Fibroblast of skin of left quadriceps (primary cell): ENCODE measurements at regions not wholly inside any gene's neighbourhood (a gene's known extent, or its start where the extent isn't known, plus 50 kb on each side); places are given as distances from the start of the nearest gene placed in this dataset.
"Not testable (repeated sequence)": the region's sequence is repeated elsewhere in the genome, so short reads cannot be mapped to it uniquely, and the experiment has no call there.

Experiments used
- DNase-seq, 2 experiments: peaks; one replicate each; pipeline ENCODE4 v3.0.0-alpha.2; 2013; ENCODE audit warnings: low read depth in 2 of 2

DNA sequence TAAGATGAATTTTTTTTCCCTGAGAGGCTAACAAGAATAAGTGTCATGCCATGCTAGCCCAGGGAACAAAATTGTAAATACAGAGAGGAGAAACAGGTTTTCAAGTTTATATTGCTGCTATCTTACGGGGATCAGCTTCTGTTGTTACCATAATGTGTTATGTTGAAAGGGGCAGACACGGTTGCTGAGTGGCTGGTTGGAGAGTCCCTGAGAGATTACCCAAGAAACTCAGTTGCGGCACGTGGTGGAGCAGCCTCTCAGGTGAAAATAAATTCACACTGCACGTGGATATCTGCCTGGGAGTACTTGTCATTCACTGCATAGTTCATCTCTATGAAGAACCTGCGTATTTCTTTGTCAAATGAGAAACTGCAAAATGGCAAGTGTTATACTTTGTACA is 293.6 kb downstream of the TDRD3 start:
- no peak for DNase-seq

DNA sequence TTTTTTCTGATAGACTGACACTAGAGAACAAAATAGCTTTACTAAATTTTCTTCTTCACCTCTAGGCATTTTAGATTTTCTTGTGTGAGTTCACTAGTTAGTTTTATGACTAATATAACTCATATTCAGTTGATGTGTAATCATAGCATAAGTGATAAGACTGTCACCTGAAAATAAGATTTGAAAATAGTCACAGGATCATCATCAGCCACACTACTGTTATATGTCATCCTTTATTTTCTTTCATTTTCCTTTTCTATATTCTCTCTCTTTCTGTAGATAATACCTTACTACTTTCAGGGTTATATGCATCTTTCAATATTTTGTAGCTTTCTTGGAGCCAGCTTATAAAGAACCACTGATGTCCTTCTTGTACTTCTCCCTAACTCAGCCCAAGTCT is 292.6 kb downstream of the TDRD3 start:
- no peak for DNase-seq

GRCh38 chr13:60689076-60689475 is 292.1 kb downstream of the TDRD3 start:
- DNase-seq, result no peak

DNA sequence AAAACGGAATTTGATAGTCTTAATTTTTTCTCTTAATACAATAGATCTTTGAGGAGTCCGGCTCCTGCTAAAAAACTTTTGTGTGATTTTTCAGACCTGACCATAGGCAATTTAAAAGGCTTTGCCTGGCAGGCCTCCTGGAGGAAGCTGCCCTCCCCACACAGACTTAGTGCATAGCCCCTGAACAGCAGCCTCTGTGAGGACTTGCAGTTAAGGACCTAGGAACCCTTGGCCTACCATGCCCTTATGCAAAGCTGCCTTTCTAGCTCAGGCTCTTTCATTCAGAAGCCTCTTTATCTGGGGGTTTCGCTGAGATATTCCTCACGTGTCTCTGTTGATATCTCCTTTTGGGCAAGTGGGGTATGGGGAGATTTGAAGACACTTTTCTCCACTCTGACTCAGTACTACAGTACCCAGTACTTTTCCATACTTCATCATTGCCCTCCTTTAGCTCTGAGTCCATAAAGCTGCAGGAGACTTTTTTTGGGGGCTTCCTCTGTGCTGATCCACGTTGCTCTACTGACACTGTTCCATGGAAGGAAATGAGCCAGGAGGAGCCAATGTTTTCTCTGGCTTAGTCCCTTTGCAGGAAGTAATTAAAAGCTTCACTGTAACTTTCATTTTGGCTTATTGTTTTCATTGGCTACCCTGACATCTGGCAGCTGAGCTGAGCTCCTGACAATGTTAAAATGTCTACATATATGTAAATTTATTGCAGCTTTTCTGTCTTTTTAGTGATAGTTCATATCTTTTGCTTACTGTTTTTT is 283.1 kb downstream of the TDRD3 start:
- DNase-seq, result no peak

DNA sequence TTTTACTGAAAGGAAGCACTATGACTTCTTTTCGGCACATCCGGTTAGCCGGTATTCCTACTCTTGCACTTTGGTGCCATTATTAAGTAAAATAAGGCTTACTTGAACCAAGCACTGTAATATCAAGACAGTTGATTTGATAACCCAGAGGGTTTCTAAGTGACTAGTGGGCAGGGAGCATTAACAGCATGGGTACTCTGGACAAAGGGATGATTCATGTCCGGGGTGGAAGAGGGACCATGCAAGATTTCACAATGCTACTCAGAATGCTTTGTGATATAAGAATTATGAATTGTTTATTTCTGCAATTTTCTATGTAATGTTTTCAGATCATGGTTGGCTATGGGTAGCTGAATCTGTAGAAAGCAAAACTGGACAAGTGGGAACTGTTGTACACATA is 282.1 kb downstream of the TDRD3 start:
- DNase-seq, result no peak

DNA sequence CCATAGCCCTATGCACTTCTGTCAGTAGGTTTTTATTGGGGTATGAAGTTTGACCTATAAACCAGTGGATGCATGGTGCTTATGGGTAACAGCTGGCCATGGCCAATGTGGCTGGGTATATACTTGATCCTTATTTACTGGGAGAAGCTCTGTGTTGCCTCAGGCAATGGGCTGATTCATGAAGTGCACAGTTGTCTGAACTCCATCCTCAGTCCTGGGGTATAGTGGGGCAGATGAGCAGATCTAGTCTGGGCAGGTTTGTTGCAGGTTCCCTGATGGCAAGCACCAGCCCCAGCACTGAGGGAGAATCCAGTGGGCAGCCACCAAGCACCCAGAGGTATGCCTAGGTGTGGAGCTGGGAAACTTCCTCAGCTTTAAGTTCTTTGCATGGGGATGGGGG is 274.4 kb downstream of the TDRD3 start:
- no peak for DNase-seq

DNA sequence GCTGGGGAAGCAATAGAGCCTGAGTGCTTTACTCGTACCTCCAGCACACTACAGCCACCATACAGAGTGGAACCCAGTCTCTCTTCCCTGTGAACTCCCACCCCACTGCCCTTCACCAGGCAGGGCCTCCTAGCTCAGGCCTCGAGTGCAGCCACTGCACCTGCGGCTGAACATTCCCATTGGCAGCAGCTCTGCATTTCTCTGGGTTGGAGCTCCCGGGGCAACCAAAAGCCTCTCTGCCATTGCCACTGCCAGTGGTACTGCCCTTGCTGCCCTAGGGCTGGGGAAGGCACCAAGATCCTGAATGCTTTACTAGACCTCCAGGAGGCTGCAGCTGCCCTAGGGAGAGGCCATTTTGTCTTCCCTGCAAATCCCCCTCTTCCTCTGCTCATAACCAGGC is 266.8 kb downstream of the TDRD3 start:
- no peak for DNase-seq

DNA sequence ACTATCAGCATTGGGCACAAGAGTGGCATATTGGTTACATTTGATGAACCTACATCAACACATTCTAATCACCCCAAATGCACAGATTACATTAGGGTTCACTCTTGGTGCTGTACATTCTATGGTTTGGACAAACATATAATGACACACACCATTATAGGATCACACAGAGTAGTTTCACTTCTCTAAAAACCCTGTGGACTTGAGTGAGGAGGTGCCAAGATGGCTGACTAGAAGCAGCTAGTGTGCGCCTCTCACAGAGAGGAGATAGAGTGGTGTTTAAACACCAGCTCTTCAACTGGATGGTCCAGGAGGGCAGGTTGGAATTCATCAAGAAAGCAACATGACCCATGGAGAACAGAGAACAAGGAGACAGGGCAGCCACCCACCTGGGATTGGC is 265.6 kb downstream of the TDRD3 start:
- no peak for DNase-seq

DNA sequence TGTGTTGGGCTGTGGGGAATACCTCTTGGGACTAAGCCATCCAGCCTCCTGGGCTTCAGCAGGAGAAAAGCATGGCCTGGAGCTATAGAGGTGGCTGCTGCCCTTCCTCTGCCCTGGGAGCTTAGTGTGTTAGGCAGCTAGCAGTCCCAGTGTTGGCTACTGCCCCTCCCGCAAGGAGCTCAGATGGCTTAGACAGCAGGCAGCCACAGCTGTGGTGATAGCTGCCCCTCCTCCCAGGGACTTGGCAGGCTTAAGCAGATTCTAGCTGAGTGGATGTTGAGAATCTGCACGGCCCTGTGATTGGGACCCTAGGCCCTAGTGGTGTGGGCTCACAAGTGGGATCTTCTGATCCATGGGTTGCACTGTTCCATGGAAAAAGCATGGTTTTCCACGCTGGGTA is 264.5 kb downstream of the TDRD3 start:
- no peak for DNase-seq

- not testable (repeated sequence) for DNase-seq
Measured at GRCh38 chr13:60657586-60657985, 260.6 kb downstream of the TDRD3 start.

DNA sequence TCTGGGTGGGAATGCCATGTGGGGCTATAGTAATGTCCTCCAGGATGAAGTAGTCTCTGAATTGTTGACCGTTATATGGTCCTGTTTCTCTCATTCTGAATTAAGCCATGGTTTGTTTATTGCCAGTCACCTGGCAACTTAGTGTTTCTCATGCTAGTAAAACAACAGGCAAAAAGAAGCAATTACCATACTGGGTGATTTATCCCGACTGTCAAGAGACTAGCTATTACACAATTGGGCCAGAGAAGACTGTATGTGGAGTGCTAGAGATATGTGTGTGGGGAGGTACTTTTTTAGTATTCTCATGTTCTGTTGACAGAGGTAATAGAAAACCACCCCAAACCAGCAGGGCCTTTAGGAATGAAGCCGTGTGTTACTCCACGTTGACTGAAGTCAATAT is 258.2 kb downstream of the TDRD3 start:
- no peak for DNase-seq

- no peak for DNase-seq
Measured at GRCh38 chr13:60654415-60654814, 257.4 kb downstream of the TDRD3 start.

- no peak for DNase-seq
Measured at GRCh38 chr13:60647547-60647946, 250.5 kb downstream of the TDRD3 start.

DNA sequence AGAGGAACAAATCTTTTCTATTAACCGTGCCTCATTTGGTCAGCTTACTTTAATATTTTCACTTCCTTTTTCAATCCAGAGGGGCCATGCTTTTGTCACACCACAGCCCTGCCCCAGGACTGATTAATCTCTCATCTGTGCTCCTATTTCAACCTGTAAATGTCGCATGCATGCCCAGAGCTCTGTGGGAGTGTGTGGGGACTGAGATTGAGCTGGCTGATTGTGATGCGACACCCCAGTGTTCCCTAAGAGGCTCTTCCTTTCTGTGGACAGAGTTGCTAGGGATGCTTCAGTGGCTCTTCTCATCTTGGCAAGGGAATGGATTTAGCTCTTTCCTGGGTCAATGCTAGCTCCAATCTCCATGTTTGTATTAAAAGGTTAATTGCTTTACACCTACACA is 249.6 kb downstream of the TDRD3 start:
- DNase-seq, result no peak

- DNase-seq, result no peak
Measured at GRCh38 chr13:60645676-60646075, 248.7 kb downstream of the TDRD3 start.

DNA sequence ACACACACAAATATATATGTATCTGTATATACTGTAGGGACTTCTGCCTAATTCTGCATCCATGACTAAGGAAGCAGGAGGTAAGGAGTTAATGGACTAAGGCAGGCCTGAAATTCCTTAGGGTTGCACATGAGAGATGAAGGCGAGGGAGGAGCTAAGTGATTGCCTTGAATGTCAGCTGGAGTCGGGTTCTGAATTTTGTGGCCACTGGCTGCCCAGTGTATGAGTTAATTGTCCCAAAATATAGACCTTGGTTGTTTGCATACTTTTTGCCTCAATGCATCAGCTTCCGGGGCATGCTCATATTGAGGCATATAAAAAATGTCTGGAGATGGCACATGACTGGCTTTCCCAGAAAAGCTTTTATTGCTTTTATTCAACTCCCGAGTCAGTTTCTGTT is 245.5 kb downstream of the TDRD3 start:
- no peak for DNase-seq

- no peak for DNase-seq
Measured at GRCh38 chr13:60629158-60629557, 232.1 kb downstream of the TDRD3 start.

- DNase-seq, result no peak
Measured at GRCh38 chr13:60627071-60627686, 230.2 kb downstream of the TDRD3 start.
